ENCODE measurements at regions not wholly inside any gene's neighbourhood (a gene's known extent, or its start where the extent isn't known, plus 50 kb on each side); places are given as distances from the start of the nearest gene placed in this dataset.
"Not testable (repeated sequence)": the region's sequence is repeated elsewhere in the genome, so short reads cannot be mapped to it uniquely, and the experiment has no call there.

DNA sequence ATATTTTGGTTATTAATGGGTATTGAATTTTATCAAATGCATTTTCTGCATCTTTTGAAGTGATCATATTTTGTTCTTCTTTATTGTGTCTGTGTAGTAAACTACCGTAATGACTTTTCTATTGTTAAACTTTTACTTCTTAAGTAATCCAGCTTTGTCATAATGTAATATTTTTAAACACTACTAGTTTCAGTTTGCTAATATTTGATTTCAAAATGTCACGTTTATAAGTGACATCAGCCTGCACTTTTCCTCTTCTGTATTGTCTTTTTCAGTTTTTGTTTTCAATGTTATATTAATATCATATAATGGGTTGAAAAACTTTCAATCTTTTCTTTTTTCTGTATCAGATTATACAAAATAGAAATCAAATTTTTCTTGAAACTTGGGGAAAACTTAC is 71.6 kb upstream of the ANKRD1 start:
- no peak overlapping the region for H3K4me3 Mint-ChIP-seq
- no peak overlapping the region for H3K27ac Mint-ChIP-seq
- H3K36me3 Mint-ChIP-seq (ENCODE audit: insufficient read depth in 2 of 2): no peaks in the 10 kb centered on the region
- H3K9me3 Mint-ChIP-seq: no peaks in the 10 kb centered on the region
- no peaks in the 10 kb centered on the region for H3K27me3 Mint-ChIP-seq (ENCODE audit: low read depth)
- H3K4me1 Mint-ChIP-seq (ENCODE audit: low read depth): no peaks in the 10 kb centered on the region
- DNase-seq (no peak), ATAC-seq (replicated peaks in 1 of 2) (no peak)

DNA sequence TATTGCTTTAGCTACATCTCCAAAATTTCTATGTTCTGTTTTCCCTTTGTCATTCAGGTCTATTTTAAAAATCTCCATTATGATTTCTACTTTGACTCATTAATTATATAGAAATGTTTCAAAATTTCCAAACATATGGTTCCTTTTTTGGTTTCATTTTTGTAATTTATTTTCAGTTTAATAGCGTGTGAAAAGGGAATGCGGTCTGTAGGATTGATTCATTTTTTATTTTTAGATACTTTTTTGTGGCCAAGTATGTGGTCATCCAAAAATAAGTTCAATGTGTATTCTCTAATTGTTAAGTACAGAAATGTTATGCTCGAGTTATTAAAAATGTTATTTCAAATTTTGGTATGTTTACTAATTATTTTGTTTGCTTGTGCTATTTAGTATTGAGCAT is 72.5 kb upstream of the ANKRD1 start:
- Mint-ChIP-seq H3K27ac (no peak overlapping the region), H3K9me3 (no peaks in the 10 kb centered on the region), H3K4me3 (no peak overlapping the region), H3K4me1 (ENCODE audit: low read depth) (no peaks in the 10 kb centered on the region), H3K36me3 (ENCODE audit: insufficient read depth in 2 of 2) (no peaks in the 10 kb centered on the region), H3K27me3 (ENCODE audit: low read depth) (peaks cover 8% of the 10 kb centered on the region)
- DNase-seq (no peak), ATAC-seq (replicated peaks in 1 of 2) (no peak)

DNA sequence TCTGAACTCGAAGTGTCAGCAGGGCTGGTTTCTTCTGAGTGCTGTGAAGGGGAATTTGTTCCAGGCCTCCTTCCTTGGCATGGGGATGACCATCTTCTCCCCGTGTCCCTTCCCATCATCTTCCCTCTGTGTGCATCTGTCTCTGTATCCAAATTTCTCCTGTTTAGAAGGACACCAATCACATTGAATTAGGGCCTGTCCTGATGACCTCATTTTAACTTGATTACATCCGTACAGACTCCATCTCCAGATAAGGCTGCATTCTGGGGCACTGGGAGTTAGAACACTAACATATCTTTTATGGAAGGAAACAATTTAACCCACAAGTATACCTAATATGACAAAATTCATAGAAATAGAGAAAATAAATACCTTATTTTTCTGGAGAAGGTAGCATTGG is 76.8 kb upstream of the ANKRD1 start:
- peaks cover 8% of the 10 kb centered on the region for H3K27me3 Mint-ChIP-seq (ENCODE audit: low read depth)
- H3K4me3 Mint-ChIP-seq: no peak overlapping the region
- no peak overlapping the region for H3K27ac Mint-ChIP-seq
- no peaks in the 10 kb centered on the region for H3K36me3 Mint-ChIP-seq (ENCODE audit: insufficient read depth in 2 of 2)
- no peaks in the 10 kb centered on the region for H3K4me1 Mint-ChIP-seq (ENCODE audit: low read depth)
- ATAC-seq (replicated peaks in 1 of 2) (no peak), DNase-seq (no peak)
- H3K9me3 Mint-ChIP-seq: no peaks in the 10 kb centered on the region

GRCh38 chr10:90998733-90999511 is 78.0 kb upstream of the ANKRD1 start:
- Mint-ChIP-seq H3K27me3 (ENCODE audit: low read depth) (peaks cover 8% of the 10 kb centered on the region), H3K36me3 (ENCODE audit: insufficient read depth in 2 of 2) (no peaks in the 10 kb centered on the region), H3K9me3 (no peaks in the 10 kb centered on the region), H3K4me3 (no peak overlapping the region), H3K27ac (no peak overlapping the region), H3K4me1 (ENCODE audit: low read depth) (no peaks in the 10 kb centered on the region)
- DNase-seq: no peak
- ATAC-seq (replicated peaks in 1 of 2): no peak

DNA sequence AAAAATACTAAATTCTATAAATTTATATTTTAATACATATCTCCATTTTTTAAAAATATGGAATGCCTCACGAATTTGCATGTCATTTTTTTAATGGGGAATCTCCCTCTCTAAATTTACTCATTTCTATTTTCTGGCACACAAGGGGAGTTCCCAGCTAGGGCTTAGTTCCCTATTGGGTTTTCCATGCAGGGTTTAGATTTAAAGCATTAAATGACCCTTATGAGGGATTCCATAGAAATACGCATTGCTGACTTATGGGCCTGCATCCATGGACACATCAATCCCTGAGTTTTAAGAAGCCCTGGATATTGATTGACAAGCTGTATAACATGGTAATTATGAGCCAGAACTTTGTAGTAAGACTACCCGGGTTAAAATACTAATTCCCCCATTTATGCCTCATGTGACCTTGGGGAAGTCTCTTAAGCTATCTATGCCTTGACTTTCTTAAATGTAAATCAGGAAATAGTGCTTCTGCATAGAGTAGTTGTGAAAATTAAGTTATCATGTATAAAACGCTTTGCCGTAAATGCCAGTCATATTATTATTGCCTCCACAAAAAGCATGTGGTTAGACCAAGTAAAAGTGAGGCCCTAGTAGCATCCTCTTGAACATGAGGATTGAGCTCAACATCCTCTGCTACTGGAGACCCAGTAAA is 78.8 kb upstream of the ANKRD1 start:
- DNase-seq (no peak), ATAC-seq (replicated peaks in 1 of 2) (no peak)
- Mint-ChIP-seq H3K4me1 (ENCODE audit: low read depth) (no peaks in the 10 kb centered on the region), H3K27me3 (ENCODE audit: low read depth) (peaks cover 8% of the 10 kb centered on the region), H3K27ac (no peak overlapping the region), H3K4me3 (no peak overlapping the region), H3K36me3 (ENCODE audit: insufficient read depth in 2 of 2) (no peaks in the 10 kb centered on the region), H3K9me3 (no peaks in the 10 kb centered on the region)

GRCh38 chr10:91000470-91000869 is 79.6 kb upstream of the ANKRD1 start:
- Mint-ChIP-seq H3K9me3 (no peaks in the 10 kb centered on the region), H3K27ac (no peak overlapping the region), H3K4me1 (ENCODE audit: low read depth) (peaks cover 8% of the 10 kb centered on the region), H3K27me3 (ENCODE audit: low read depth) (peaks cover 8% of the 10 kb centered on the region), H3K4me3 (no peak overlapping the region), H3K36me3 (ENCODE audit: insufficient read depth in 2 of 2) (peaks cover 0 to 3% of the 10 kb centered on the region in 2 donors)
- ATAC-seq (replicated peaks in 1 of 2) (no peak), DNase-seq (no peak)

GRCh38 chr10:91000985-91001384 is 80.1 kb upstream of the ANKRD1 start:
- Mint-ChIP-seq H3K4me1 (ENCODE audit: low read depth) (peaks cover 10% of the 10 kb centered on the region), H3K36me3 (ENCODE audit: insufficient read depth in 2 of 2) (peaks cover 0 to 3% of the 10 kb centered on the region in 2 donors), H3K4me3 (no peak overlapping the region), H3K9me3 (no peaks in the 10 kb centered on the region), H3K27ac (no peak overlapping the region), H3K27me3 (ENCODE audit: low read depth) (peaks cover 8% of the 10 kb centered on the region)
- DNase-seq (no peak), ATAC-seq (replicated peaks in 1 of 2) (no peak)

- Mint-ChIP-seq H3K4me3 (no peak overlapping the region), H3K27ac (no peak overlapping the region), H3K36me3 (ENCODE audit: insufficient read depth in 2 of 2) (peaks cover 0 to 3% of the 10 kb centered on the region in 2 donors), H3K9me3 (no peaks in the 10 kb centered on the region), H3K27me3 (ENCODE audit: low read depth) (peaks cover 8% of the 10 kb centered on the region), H3K4me1 (ENCODE audit: low read depth) (peaks cover 25% of the 10 kb centered on the region)
- DNase-seq (no peak), ATAC-seq (replicated peaks in 1 of 2) (no peak)
Measured at GRCh38 chr10:91002656-91003055, 81.8 kb upstream of the ANKRD1 start.

GRCh38 chr10:91003379-91003778 is 82.5 kb upstream of the ANKRD1 start:
- not testable (repeated sequence) for DNase-seq; H3K9me3 Mint-ChIP-seq; H3K4me3 Mint-ChIP-seq; H3K27ac Mint-ChIP-seq; H3K27me3 Mint-ChIP-seq (ENCODE audit: low read depth); ATAC-seq (replicated peaks in 1 of 2); H3K36me3 Mint-ChIP-seq (ENCODE audit: insufficient read depth in 2 of 2)
- peaks cover 33% of the 10 kb centered on the region for H3K4me1 Mint-ChIP-seq (ENCODE audit: low read depth)

DNA sequence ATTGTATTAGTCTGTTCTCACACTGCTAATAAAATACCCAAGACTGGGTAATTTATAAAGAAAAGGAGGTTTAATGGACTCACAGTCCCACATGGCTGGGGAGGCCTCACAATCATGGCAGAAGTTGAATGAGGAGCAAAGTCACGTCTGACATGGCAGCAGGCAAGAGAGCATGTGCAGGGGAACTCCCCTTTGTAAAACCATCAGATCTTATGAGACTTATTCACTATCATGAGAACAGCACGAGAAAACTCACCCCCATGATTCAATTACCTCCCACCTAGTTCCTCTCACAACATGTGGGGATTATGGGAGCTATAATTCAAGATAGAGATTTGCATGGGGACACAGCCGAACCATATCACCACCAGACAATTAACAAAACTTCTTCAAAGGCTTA is 84.4 kb upstream of the ANKRD1 start:
- H3K9me3 Mint-ChIP-seq; H3K4me3 Mint-ChIP-seq; H3K36me3 Mint-ChIP-seq (ENCODE audit: insufficient read depth in 2 of 2); H3K27ac Mint-ChIP-seq; DNase-seq; ATAC-seq (replicated peaks in 1 of 2): not testable (repeated sequence)
- peaks cover 15% of the 10 kb centered on the region for H3K27me3 Mint-ChIP-seq (ENCODE audit: low read depth)
- H3K4me1 Mint-ChIP-seq (ENCODE audit: low read depth): peaks cover 41% of the 10 kb centered on the region

GRCh38 chr10:91006001-91006751 is 85.3 kb upstream of the ANKRD1 start:
- Mint-ChIP-seq H3K27me3 (ENCODE audit: low read depth) (peaks cover 20% of the 10 kb centered on the region), H3K9me3 (no peaks in the 10 kb centered on the region), H3K36me3 (ENCODE audit: insufficient read depth in 2 of 2) (peaks cover 0 to 3% of the 10 kb centered on the region in 2 donors), H3K4me1 (ENCODE audit: low read depth) (peaks cover 41% of the 10 kb centered on the region), H3K27ac (peak overlapping the region; percentile 30), H3K4me3 (peak overlapping the region in 1 of 2 donors; percentile 63)
- ATAC-seq (replicated peaks in 1 of 2) (peak; percentile 81 to 84), DNase-seq (peak; percentile 60 to 83)

DNA sequence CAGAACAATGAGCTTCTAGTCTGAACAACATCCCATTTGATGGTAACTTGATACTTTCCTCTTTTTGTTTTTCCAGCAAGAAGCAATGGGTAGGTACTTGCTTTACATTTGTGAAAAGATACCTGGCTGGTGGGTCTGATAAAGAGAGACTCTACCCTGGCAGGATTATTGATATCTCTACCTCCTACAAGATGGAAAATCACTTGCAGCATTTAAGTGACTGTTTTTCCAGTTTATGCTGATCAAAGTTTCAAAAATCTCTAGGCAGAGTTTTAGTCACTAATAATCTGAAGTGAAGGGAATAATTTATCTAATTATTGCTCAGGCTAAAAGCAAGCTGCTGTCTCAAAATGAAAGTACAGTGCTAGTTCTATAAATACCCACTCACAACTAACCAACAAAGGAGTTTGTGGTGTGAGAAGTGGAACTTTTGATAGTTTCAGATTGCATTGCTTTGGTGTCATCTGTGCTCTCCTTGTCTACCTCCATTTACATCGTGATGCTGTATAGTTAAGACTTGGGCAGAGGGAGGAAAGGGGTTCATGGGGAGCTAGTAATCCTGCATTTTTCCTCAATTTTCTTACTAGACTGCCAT is 86.0 kb upstream of the ANKRD1 start:
- ATAC-seq (replicated peaks in 1 of 2) (peak; percentile 75 to 76), DNase-seq (no peak)
- H3K27ac Mint-ChIP-seq: peak overlapping the region; percentile 30
- peaks cover 41% of the 10 kb centered on the region for H3K4me1 Mint-ChIP-seq (ENCODE audit: low read depth)
- H3K27me3 Mint-ChIP-seq (ENCODE audit: low read depth): peaks cover 27% of the 10 kb centered on the region
- H3K9me3 Mint-ChIP-seq: no peaks in the 10 kb centered on the region
- H3K36me3 Mint-ChIP-seq (ENCODE audit: insufficient read depth in 2 of 2): peaks cover 0 to 3% of the 10 kb centered on the region in 2 donors
- H3K4me3 Mint-ChIP-seq: peak overlapping the region; percentile 22 to 63

DNA sequence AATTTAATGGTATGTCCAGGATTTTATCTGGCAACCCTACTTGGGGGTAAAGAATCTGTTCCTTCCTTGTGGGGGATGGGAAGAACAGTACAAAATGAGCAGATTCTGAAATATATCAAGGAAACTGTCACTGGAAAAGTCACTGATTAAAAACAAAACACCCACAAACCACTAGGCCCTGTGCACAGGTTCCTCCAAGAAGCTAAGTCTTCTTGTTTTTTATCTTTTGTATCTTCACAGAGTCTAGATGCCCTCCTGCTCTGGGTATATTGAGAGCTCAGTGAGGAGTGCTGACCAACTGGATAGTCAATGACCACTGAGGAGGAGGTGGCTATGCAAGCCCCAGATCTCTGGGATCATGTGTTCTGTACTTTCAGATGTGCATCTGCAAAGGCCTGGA is 86.8 kb upstream of the ANKRD1 start:
- no peaks in the 10 kb centered on the region for H3K9me3 Mint-ChIP-seq
- H3K27me3 Mint-ChIP-seq (ENCODE audit: low read depth): peaks cover 29% of the 10 kb centered on the region
- ATAC-seq (replicated peaks in 1 of 2) (peak; percentile 32 to 34), DNase-seq (peak in 1 of 2 donors; percentile 5)
- no peak overlapping the region for H3K4me3 Mint-ChIP-seq
- H3K4me1 Mint-ChIP-seq (ENCODE audit: low read depth): peaks cover 41% of the 10 kb centered on the region
- peaks cover 0 to 3% of the 10 kb centered on the region in 2 donors for H3K36me3 Mint-ChIP-seq (ENCODE audit: insufficient read depth in 2 of 2)
- no peak overlapping the region for H3K27ac Mint-ChIP-seq

Measured in activated T-cell treated with anti-CD3 and anti-CD28 coated beads, Interleukin-2, amount 50 U/mL, for 72 hours (primary cell).